A673 (cell line): ENCODE measurements at regions not wholly inside any gene's neighbourhood (a gene's known extent, or its start where the extent isn't known, plus 50 kb on each side); places are given as distances from the start of the nearest gene placed in this dataset.

Experiments used
- BruUV-seq: library from RNA; stranded (reverse); fragments of 400-500 nt; replicated peaks from 2 replicates; lab custom pipeline; 2021; lab: Mats Ljungman, UMichigan
- CTCF ChIA-PET: fragments of 300-600 bp; sonication (Branson Sonifier 250); formaldehyde crosslinking; loops from one replicate; lab custom pipeline; 2022; ENCODE audit warnings: antibody characterized with exemption; lab: Charles Lee
- POLR2A ChIA-PET: fragments of 300-600 bp; sonication (Branson Sonifier 250); formaldehyde crosslinking; loops from one replicate; lab custom pipeline; 2022; ENCODE audit warnings: antibody characterized with exemption; ENCODE audit not compliant: low non-redundant PET; lab: Charles Lee
- DNase-seq: peaks from one replicate; pipeline ENCODE4 v3.0.0-alpha.2; 2015; ENCODE audit warnings: low spot score
- H3K27ac ChIP-seq: fragments of 200-600 bp; sonication (generic); 2 replicates; pipeline ENCODE4 v1.5.1; 2016; ENCODE audit warnings: mixed run types, low read depth, mild to moderate bottlenecking, mixed read lengths, antibody characterized with exemption, low read length; ENCODE audit not compliant: poor library complexity, severe bottlenecking
- H3K27me3 ChIP-seq: fragments of 200-600 bp; sonication (generic); replicated peaks from 2 replicates; pipeline ENCODE4 v1.6.1; 2017; ENCODE audit warnings: mixed run types, low read depth, mild to moderate bottlenecking, mixed read lengths, antibody characterized with exemption, low read length; ENCODE audit not compliant: insufficient read depth, poor library complexity
- H3K36me3 ChIP-seq: fragments of 200-600 bp; sonication (generic); 2 replicates; pipeline ENCODE4 v1.6.1; 2016; ENCODE audit warnings: mixed run types, mild to moderate bottlenecking, mixed read lengths, antibody characterized with exemption, low read length; ENCODE audit not compliant: insufficient read depth, poor library complexity, severe bottlenecking
- H3K4me1 ChIP-seq: fragments of 200-600 bp; sonication (generic); 2 replicates; pipeline ENCODE4 v1.6.1; 2017; ENCODE audit warnings: mixed run types, mild to moderate bottlenecking, mixed read lengths, antibody characterized with exemption, low read length; ENCODE audit not compliant: insufficient read depth, poor library complexity, severe bottlenecking
- H3K4me3 ChIP-seq: fragments of 200-600 bp; sonication (generic); 2 replicates; pipeline ENCODE4 v1.5.1; 2016; ENCODE audit warnings: low read depth, mixed run types, mild to moderate bottlenecking, mixed read lengths, low read length; ENCODE audit not compliant: poor library complexity, severe bottlenecking
- H3K9me3 ChIP-seq: fragments of 200-600 bp; sonication (generic); 2 replicates; pipeline ENCODE4 v1.6.1; 2016; ENCODE audit warnings: mixed run types, low read depth, mild to moderate bottlenecking, mixed read lengths, antibody characterized with exemption, low read length; ENCODE audit not compliant: poor library complexity, severe bottlenecking
- CTCF ChIP-seq: fragments of 300-800, 200-600 bp; sonication (generic); conservative IDR thresholded peaks from 2 replicates; pipeline ENCODE4 v1.5.1; 2017; ENCODE audit warnings: low read depth, mild to moderate bottlenecking, antibody characterized with exemption, low read length, moderate library complexity, mixed read lengths
- EZH2 ChIP-seq: fragments of 200-600 bp; sonication (generic); IDR thresholded peaks from 2 replicates; pipeline ENCODE4 v1.6.1; 2017; ENCODE audit warnings: borderline replicate concordance, low read depth, mild to moderate bottlenecking, mixed read lengths, antibody characterized with exemption, low read length; ENCODE audit not compliant: poor library complexity, severe bottlenecking
- intact Hi-C: fragments of 100-400 bp; cut with micrococcal nuclease; formaldehyde crosslinking; loops from one replicate; pipeline ENCODE4 v1.10.0; 2022; ENCODE audit not compliant: unreplicated experiment

- H3K4me3 ChIP-seq = no peak overlapping the region
- H3K4me1 ChIP-seq = no peaks in the 10 kb centered on the region
- no peak for DNase-seq
- no peaks in the 10 kb centered on the region for H3K27me3 ChIP-seq
- H3K9me3 ChIP-seq = no peaks in the 10 kb centered on the region
- intact Hi-C loops = no loop called here
- BruUV-seq = no TSS peak
- no peaks in the 10 kb centered on the region for H3K36me3 ChIP-seq
- H3K27ac ChIP-seq = no peak overlapping the region
- TF ChIP-seq CTCF = no peak
- no peak for TF ChIP-seq EZH2
- CTCF ChIA-PET = no interaction called here
- POLR2A ChIA-PET = no interaction called here
These were observed 202.9 kb downstream of the SLC4A3 start for GRCh38 chr2:219830353-219830738.

- no peak for DNase-seq
- Histone ChIP-seq H3K27me3 (no peaks in the 10 kb centered on the region), H3K27ac (no peak overlapping the region), H3K4me1 (no peaks in the 10 kb centered on the region), H3K36me3 (no peaks in the 10 kb centered on the region), H3K9me3 (no peaks in the 10 kb centered on the region), H3K4me3 (no peak overlapping the region)
- ChIA-PET POLR2A (no interaction called here), CTCF (no interaction called here)
- TF ChIP-seq EZH2 (no peak), CTCF (no peak)
- intact Hi-C loops = no loop called here
- no TSS peak for BruUV-seq
These were observed 204.5 kb downstream of the SLC4A3 start for GRCh38 chr2:219831957-219832356.

GRCh38 chr2:219832904-219833303 lies 205.5 kb downstream of the SLC4A3 start:
- TF ChIP-seq EZH2 (no peak), CTCF (no peak)
- Histone ChIP-seq H3K4me1 (no peaks in the 10 kb centered on the region), H3K36me3 (no peaks in the 10 kb centered on the region), H3K9me3 (no peaks in the 10 kb centered on the region), H3K4me3 (no peak overlapping the region), H3K27ac (no peak overlapping the region), H3K27me3 (no peaks in the 10 kb centered on the region)
- POLR2A ChIA-PET = no interaction called here
- intact Hi-C loops = no loop called here
- DNase-seq = no peak
- BruUV-seq = no TSS peak
- CTCF ChIA-PET = no interaction called here
